ENCODE measurements at regions not wholly inside any gene's neighbourhood (a gene's known extent, or its start where the extent isn't known, plus 50 kb on each side); places are given as distances from the start of the nearest gene placed in this dataset.

DNA sequence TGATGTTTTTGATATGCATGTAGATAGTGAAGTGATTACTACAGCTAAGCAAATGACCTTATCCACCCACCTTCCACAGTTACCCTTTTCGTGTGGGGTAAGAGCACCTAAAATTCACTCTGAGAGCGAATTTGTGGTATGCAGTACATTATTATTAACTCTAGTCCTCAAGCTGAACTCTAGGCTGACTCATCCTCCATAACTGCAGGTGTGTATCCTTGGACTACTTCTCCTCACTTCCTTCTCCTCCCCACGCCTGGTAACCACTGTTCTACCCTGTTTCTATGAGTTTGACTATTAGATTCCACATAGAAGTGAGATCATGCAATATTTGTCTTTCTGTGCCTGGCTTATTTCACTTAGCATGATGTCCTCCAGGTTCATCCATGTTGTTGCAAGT lies 484.6 kb downstream of the GATA3 start:
- TF ChIP-seq GATA2 (IDR thresholded peaks at IDR 0.05; ENCODE audit: low read depth, low read length) (no peak), GATA3 (IDR thresholded peaks at IDR 0.05; ENCODE audit: low read depth, low read length) (no peak)

DNA sequence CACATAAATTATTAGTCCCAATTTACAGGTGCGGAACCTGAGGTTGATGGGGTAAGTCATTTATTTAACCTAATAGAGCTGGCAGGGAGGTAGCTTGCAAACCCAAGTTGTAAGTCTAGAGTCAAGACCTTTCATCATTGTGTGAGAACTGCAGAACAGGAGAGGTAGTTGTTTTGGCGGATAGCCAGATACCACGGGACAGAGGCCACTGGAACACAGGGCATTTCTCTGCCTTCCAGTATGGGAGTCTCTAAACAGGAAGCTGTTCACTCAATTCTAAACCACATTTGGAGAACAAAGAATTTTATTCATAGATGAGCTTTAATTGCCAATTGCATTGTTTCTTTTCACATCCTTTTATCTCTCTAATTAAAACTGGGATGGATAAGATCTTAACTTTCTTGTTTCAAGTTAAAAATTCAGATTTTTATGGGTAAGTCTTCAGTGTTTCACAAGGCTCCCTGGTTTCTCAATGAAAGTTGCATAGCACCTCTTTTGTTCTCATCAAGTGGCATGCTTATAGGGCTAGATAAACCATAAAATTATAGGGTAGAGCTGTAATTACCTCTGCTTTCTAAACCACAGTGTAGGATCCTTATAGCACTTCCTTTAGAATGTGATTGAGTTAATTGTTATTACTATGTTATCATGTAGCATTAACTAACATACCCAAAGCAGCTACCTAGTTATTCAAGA lies 489.0 kb downstream of the GATA3 start:
- TF ChIP-seq GATA3 (IDR thresholded peaks at IDR 0.05; ENCODE audit: low read depth, low read length) (no peak), GATA2 (IDR thresholded peaks at IDR 0.05; ENCODE audit: low read depth, low read length) (no peak)

DNA sequence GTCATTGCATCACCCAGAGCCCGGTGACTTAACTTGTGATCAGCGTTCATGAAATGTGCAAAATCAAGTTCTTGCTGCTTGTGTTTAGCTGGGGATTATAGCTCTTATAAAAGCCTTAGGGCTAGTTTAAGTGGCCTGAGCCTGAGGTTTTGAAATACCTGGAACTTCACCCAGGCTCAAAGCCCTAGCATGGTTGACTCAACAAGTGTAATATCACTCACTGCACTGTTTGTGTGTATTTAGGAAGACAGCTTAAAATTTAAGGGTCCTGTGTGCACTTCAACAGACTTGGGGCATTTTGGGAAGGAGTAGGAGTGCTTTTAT lies 489.5 kb downstream of the GATA3 start:
- no peak for TF ChIP-seq GATA3 (IDR thresholded peaks at IDR 0.05; ENCODE audit: low read depth, low read length)
- TF ChIP-seq GATA2 (IDR thresholded peaks at IDR 0.05; ENCODE audit: low read depth, low read length) = no peak

DNA sequence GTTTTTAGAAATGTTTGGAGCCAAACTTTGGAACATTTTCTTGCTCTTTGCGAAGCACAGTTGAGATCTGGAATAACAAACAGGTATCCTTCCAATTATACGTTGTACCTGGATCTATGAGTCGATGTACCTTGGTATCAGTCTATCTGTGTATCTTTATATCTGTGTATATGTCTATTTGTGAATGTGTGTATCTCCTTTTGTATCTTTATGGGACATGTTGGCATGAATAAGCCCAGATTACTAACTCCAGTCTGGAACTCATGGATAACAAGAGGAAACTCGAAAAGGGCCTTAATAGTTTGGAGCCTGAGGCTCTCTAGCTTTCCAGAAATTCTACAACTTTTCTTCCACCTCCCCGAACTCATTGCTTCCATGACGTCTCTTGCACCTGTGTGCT lies 490.0 kb downstream of the GATA3 start:
- no peak for TF ChIP-seq GATA3 (IDR thresholded peaks at IDR 0.05; ENCODE audit: low read depth, low read length)
- no peak for TF ChIP-seq GATA2 (IDR thresholded peaks at IDR 0.05; ENCODE audit: low read depth, low read length)

DNA sequence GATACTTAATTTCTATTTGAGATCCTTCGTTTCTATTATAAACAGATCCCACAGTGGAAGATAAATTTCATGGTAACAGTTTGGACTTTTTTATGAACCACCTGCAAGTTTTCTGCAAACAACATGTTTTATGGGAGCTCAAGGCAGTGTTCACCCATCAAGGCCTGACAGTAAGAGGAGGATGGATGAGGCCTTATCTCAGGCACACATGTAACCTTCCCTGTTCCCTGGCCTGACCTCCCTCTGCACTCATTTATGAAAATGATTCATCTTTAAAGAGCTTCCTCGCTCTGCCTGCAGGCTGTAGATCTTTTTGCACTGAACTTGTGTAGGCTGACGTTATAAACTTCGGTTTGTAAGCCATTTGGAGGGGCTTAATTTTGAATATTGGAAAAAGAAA lies 500.1 kb downstream of the GATA3 start:
- no peak for TF ChIP-seq GATA2 (IDR thresholded peaks at IDR 0.05; ENCODE audit: low read depth, low read length)
- TF ChIP-seq GATA3 (IDR thresholded peaks at IDR 0.05; ENCODE audit: low read depth, low read length) = no peak

DNA sequence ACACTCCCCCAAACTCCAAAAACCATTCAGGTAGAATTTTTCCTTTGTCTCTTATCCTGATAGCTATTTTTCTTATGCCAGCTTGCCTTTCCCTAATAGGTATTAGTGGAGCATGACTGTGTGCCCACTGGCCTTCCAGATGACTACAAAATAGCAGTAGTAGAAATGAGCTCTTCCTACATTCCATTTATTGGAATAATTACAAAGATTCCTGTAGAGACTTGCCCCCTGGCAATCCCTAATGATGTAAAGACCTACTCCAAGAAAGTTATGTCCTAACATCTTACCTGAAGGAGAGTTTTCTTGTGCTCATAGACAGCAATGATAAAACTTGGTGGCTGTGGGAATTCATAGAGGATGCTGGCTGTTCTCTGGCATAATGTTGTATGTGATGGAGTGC lies 501.8 kb downstream of the GATA3 start:
- TF ChIP-seq GATA3 (IDR thresholded peaks at IDR 0.05; ENCODE audit: low read depth, low read length) (no peak), GATA2 (IDR thresholded peaks at IDR 0.05; ENCODE audit: low read depth, low read length) (no peak)

DNA sequence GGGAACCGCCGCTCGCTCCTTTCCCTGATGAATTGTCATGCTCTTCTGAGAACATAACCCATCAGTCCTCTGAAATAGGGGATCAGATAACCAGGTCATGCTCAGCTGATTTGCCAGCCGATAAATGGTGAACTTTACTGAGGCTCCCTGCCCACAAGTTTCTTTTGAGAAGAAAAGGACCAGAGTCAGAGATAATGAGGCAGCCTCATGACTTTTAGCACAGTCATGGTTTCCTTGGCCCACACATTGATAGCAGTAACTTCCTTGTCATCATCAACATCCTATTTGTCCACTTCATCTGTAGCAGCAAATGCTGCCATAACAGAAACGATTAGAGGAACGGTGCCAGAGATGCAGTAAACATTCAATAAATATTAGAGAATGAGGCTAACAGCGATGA lies 509.0 kb downstream of the GATA3 start:
- no peak for TF ChIP-seq GATA3 (IDR thresholded peaks at IDR 0.05; ENCODE audit: low read depth, low read length)
- no peak for TF ChIP-seq GATA2 (IDR thresholded peaks at IDR 0.05; ENCODE audit: low read depth, low read length)

DNA sequence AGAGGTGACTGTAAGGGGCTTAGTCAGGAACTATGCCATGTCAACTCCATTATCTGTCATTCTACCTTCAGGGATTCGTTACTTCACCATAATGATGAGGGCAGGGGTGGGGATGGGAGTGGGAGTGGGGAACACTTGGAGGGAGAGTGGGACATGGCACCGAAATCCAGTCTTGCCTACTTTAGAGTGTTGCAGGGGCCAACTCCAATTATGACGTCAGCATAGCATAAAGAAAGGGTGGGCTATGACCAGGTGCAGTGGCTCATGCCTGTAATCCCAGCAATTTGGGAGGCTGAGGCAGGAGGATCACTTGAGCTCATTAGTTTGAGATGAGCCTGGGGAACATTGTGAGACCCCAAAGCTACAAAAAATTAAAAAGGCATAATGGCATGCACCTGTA lies 512.2 kb downstream of the GATA3 start:
- TF ChIP-seq GATA3 (IDR thresholded peaks at IDR 0.05; ENCODE audit: low read depth, low read length) (no peak), GATA2 (IDR thresholded peaks at IDR 0.05; ENCODE audit: low read depth, low read length) (no peak)

DNA sequence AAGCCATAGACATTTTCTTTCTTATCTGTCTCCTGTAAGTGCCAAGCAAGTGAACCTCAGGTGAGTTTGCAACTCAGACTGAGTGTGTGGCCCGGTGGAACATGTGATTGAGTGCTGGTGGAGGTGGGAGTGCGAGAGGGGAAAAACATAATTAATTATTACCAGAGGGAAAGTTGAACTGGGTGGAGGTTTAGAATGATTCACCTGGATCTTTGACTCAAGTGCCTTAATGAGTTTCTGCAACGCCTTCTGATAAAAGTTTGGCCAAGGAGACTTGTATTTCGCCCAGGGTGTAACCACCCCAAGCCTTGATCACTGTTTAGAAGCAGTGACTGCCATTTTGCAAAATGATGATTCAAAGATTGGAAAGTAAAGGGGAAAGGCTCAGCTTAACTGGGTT lies 513.9 kb downstream of the GATA3 start:
- TF ChIP-seq GATA3 (IDR thresholded peaks at IDR 0.05; ENCODE audit: low read depth, low read length) (no peak), GATA2 (IDR thresholded peaks at IDR 0.05; ENCODE audit: low read depth, low read length) (no peak)

DNA sequence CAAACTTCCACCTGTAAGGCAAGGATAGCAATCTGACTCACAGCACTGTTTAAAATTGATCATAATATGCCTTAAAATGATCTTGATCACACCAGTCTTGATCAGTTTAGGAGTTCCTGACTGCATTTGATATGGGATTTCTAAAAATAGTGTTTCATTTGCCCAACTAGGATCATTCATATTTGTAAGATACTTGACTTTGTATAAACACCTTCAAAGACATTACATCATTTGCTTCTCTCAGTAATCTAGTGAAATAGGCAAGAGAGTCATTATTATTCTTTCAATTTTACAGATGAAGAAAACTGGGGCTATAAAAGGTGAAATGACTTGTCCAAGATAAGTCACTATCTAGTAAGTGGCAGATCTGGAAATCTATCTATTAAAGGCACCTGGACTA lies 521.1 kb downstream of the GATA3 start:
- TF ChIP-seq GATA2 (IDR thresholded peaks at IDR 0.05; ENCODE audit: low read depth, low read length) = no peak
- no peak for TF ChIP-seq GATA3 (IDR thresholded peaks at IDR 0.05; ENCODE audit: low read depth, low read length)

DNA sequence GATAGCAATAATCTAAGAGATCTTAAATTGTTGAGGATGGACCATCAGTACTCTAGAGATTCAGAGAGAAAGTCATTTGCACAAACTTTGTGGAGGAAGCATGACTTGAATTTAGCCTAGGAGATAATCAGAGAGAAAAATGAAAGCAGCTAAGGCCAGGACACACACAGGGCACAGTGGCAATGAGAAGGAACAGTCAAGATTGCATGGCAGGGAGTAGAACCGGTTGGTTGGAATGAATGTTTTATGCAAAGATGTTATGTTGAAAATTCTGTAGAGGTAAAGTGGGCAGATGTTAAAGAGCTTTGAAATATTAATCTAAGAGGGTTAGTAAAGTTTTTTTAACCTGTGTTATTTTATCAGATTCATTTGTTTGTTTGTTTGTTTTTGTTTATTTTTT lies 521.8 kb downstream of the GATA3 start:
- no peak for TF ChIP-seq GATA2 (IDR thresholded peaks at IDR 0.05; ENCODE audit: low read depth, low read length)
- TF ChIP-seq GATA3 (IDR thresholded peaks at IDR 0.05; ENCODE audit: low read depth, low read length) = no peak

DNA sequence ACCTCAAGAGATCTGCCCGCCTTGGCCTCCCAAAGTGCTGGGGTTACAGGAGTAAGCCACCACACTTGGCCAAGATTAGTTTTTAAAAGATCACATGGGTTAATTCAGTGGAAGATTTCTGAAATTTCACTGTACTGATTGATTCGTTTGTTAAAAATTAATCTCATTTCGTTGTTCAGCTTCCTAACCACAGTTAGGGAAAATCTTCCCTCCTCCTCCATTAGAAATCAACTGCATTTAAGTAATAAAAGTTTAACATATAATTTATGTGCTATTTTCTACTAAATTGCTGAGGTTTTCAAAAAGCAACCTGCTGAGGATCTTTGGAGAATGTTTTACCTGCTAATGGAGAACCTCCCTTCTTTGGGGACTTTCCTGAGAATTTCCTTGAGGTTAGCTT lies 522.4 kb downstream of the GATA3 start:
- no peak for TF ChIP-seq GATA2 (IDR thresholded peaks at IDR 0.05; ENCODE audit: low read depth, low read length)

DNA sequence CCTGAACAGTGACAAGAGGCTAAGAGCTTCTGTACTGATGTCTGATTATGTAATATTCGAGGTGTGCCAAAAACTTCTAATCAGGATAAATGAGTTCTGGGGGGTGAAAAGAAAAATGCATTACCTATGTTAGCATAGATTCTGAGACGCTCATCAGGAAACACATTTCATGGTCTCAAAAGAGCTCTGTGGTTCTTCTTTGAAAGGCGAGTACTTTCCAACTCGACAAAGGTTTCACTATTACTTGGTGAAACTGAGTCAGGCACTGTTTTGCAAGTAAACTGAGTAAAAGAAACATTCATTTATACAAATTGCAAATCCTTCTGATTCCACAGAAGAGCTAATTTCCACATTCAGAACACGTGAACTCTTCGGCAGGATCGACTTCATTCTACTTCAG lies 523.2 kb downstream of the GATA3 start:
- no peak for TF ChIP-seq GATA2 (IDR thresholded peaks at IDR 0.05; ENCODE audit: low read depth, low read length)
- no peak for TF ChIP-seq GATA3 (IDR thresholded peaks at IDR 0.05; ENCODE audit: low read depth, low read length)

DNA sequence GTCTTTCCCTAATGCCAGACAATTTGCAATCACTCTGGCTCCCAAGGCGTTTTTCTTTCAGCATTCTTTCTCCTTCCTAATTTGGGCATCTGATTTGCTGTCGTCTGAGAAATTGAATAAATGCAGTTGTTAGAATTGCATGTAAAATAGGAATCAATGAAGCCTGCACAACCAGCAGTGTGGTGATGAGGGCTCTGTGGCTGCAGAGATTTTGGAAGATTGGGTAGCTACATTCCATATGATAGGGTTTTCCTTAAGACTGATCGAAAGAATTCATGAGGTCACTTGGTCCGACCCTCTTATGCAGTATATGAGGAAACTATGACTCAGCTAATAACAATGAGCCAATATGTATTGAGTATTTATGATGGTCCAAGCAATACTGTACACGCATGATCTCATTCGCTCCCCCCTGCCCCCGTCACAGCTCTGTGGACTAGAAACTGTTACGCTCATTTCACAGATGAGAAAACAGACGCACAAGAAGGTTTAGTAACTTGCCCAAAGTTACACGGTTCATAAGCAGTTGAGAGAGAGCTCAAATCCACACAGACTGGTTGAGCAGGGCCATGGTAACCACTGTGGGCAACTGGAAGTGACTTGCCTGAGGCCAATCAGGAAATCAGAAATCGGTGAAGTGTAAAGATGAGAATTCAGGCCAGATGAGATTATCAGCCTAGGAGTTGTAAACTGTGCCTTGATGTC lies 527.2 kb downstream of the GATA3 start:
- TF ChIP-seq GATA3 (IDR thresholded peaks at IDR 0.05; ENCODE audit: low read depth, low read length) (no peak), GATA2 (IDR thresholded peaks at IDR 0.05; ENCODE audit: low read depth, low read length) (no peak)

DNA sequence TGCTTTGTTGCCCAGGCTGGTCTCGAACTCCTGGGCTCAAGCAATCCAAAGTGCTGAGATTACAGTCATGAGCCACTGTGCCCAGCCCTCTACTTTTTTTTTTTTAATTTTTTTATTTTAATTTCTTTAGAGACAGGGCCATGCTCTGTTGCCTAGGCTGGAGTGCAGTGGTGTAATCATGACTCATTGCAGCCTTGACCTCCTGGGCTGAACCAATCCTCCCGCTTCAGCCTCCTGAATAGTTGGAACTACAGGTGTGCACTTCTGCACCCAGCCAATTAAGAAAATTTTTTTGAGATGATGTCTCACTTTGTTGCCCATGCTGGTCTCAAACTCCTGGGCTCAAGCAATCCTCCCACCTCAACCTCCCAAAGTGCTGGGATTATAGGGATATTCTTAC lies 528.6 kb downstream of the GATA3 start:
- TF ChIP-seq GATA2 (IDR thresholded peaks at IDR 0.05; ENCODE audit: low read depth, low read length) (no peak), GATA3 (IDR thresholded peaks at IDR 0.05; ENCODE audit: low read depth, low read length) (no peak)

DNA sequence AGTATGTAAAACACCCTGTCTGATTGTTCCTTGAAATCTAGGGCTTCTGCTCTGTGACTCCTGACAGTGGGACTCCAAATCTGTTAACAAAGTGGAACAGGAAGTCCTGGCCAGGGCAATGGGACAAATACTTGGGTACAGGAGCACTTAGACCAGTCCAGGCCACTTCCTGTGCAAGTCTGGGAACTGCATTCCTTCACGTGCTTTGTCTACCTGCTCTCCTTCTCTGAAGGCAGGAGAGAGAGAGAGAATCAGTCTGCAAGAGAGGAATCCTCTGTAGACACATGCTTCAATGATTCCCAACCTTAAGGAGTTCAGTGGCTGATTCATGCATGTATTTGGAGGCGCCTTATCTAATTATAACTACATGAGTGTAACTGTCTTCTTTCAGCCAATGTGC lies 530.2 kb downstream of the GATA3 start:
- TF ChIP-seq GATA3 (IDR thresholded peaks at IDR 0.05; ENCODE audit: low read depth, low read length) (no peak), GATA2 (IDR thresholded peaks at IDR 0.05; ENCODE audit: low read depth, low read length) (no peak)

All from SH-SY5Y (cell line).